ENCODE measurements at regions not wholly inside any gene's neighbourhood (a gene's known extent, or its start where the extent isn't known, plus 50 kb on each side); places are given as distances from the start of the nearest gene placed in this dataset.

GRCh38 chr12:58079806-58080205 is 138.4 kb downstream of the ATP23 start:
- TF ChIP-seq, protein P1, sequence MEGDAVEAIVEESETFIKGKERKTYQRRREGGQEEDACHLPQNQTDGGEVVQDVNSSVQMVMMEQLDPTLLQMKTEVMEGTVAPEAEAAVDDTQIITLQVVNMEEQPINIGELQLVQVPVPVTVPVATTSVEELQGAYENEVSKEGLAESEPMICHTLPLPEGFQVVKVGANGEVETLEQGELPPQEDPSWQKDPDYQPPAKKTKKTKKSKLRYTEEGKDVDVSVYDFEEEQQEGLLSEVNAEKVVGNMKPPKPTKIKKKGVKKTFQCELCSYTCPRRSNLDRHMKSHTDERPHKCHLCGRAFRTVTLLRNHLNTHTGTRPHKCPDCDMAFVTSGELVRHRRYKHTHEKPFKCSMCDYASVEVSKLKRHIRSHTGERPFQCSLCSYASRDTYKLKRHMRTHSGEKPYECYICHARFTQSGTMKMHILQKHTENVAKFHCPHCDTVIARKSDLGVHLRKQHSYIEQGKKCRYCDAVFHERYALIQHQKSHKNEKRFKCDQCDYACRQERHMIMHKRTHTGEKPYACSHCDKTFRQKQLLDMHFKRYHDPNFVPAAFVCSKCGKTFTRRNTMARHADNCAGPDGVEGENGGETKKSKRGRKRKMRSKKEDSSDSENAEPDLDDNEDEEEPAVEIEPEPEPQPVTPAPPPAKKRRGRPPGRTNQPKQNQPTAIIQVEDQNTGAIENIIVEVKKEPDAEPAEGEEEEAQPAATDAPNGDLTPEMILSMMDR (IDR thresholded peaks at IDR 0.05; ENCODE audit: low read length): no peak
- no peak for TF ChIP-seq EZH2 (IDR thresholded peaks at IDR 0.05; ENCODE audit: borderline replicate concordance, low read length)
